Amniotic epithelial cell (primary cell): ENCODE measurements at regions not wholly inside any gene's neighbourhood (a gene's known extent, or its start where the extent isn't known, plus 50 kb on each side); places are given as distances from the start of the nearest gene placed in this dataset.
A peak's percentile ranks its signal among the peaks of the same experiment; 100 is the strongest.
"Not testable (repeated sequence)": the region's sequence is repeated elsewhere in the genome, so short reads cannot be mapped to it uniquely, and the experiment has no call there.

Experiments used
- DNase-seq: peaks from one replicate; pipeline ENCODE4 v3.0.0-alpha.2; 2010; ENCODE audit warnings: low read depth

DNA sequence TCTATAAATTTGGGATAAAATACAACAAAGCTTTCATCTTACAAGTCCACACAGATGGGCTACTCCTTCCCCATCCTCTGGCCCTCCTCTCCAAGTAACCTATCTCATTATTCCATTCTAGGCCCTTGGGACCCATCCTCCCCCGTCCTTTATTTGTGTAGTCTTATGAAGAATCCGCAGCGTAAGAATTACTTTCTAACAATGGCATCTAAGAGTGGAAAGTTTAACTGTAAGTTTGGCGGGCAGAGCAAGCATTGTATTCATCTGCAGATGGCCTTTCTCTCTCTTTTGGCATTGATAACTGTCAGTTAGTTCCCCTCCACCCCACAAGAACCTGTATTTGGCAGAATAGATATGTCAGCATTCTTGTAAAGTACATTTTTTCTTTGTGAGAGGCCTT is 91.9 kb upstream of the TSPAN2 start:
- DNase-seq: no peak

DNA sequence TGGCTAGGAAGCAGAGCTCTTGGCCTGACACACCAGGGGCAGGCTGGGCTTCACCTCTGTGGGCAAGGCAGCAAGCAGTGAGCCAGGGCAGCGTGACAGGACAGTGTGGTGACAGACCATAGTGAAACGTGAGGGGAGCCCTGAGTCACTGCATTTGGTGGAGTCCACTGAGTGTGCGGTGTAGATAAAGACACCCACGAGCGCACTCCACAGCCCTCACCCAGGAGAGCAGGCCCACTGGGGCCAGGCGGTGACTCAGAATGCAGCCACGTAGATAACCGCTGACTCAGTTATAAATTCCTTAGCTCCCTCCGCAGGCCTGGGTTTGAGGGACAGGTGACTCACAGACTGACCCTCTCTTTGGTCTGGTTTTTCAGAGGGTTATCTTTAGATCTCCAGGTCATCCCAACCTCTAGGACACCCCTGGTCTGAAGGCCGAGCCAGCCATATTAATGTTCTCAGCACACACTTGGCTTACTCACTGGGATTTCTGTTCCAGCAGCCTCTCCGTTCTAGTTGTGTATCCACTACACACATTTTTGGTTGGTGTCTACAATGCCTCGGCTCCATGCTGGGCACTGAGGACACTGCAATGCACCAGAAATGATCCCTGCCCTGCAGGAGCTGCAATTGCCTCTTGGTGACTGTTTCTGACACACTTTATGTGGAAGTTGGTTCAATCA is 90.2 kb upstream of the TSPAN2 start:
- DNase-seq: peak; percentile 99

DNA sequence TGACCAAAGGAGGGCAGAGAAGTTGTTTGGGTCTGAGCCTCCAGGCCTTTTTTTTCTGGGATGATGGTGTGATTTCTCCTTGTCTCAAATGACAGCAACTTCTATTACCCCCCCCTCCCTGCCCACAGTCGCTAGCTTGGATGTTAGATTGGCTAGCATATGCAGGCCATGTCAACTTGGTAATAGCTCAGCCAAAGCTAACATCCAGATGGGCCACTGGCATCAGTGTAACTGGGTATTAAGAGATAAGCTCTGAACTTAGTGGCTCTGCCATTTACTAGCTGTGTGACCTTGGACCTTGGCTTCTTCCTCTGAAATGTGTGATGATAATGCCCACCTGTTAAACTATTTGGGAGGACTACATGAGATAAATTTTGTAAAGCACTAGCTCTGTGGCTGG is 86.9 kb upstream of the TSPAN2 start:
- no peak for DNase-seq

DNA sequence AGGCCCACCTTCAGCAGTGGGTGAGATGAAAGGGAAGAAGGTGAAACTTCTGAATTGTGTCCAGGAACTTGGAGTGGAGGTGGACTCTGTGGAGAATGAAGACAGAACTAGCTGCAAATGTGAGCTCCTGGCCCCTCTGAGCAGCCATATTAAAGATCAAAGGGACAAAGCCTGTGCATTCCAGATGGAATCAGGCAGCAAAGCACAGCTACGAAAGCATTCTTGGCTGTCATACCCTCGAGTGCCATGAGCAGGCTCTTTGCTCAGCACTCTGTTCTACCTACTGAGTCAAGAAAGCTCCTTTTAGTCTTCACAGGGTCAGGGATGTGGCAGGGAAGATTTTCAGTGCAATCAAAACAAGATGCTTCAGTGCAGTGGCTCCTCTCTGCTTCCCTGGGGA is 86.3 kb upstream of the TSPAN2 start:
- DNase-seq: no peak

DNA sequence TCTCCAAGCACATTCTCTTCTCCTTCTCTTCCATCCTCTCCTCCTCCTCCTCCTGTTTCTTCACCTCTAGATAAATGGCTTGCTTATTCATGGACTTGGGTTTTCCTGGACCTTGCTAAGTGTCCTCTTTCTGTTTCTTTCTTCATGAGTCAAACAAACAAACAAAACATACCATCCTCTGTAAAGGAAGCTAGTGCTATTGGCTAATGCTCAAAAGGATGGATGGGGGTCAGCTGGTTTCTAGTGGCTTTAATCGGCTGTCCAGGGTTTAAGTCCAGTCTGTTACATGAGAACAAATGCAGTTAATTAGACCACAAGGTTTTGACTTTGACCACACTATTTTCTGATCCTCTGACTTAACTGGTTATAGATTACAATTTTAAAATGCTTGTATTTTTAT is 83.8 kb upstream of the TSPAN2 start:
- DNase-seq: peak; percentile 48

DNA sequence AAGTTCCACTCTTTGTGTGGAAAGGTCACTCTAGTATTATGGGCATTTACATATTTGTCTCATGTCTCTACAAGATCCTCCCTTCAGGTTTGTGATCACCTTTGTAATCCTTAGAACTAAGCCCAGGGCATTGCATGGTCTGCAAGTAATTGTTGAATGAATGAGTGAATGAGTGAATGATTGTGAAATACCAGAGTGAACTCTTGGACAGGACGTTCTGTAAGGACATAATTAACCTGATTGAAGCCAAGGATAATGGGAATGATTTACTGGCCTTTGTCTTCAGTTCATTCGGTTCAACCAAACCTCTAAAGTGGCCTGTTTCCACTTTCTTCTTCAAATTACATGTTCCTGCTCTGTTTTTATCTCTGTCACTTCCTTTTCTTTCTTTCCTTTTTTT is 83.0 kb upstream of the TSPAN2 start:
- DNase-seq: no peak

DNA sequence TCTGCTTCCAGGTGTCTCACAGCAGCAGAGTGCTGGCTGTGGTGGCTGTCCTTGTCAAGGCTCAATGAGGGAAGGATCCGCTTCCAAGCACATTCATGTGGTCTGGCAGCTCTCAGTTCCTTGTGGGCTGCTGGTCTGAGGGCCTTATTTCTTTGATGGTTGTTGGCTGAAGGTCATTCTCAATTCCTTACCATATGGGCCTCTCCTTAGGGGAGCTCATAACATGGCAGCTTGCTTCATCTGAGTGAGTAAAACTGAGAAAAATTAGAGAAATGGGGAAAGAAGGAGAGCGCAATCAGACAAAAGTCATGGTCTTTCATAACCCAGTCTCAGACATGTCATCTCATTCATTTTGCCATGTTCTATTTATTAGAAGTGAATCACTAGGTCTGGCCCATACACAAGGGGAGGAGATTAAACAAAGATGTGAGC is 81.7 kb upstream of the TSPAN2 start:
- DNase-seq: peak; percentile 70

DNA sequence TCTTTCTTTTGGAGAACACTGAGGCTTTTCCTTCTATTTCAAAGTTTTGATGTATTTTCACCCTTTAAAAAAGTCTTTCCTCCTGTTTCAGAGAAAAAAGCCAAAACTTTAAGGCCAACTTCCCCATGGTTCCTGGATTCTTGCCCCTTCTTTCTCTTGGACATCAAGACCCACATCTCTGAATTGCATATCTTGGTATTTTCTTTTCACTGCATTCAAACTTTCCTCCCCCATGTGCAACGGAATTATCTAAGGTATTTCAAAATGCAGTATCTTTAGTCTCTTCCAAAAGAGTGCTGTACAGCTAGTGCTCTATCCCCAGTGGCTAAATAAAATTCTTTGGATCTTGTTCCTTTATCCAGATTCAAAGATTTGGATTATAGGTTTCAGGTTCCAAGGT is 81.1 kb upstream of the TSPAN2 start:
- DNase-seq: peak; percentile 41

DNA sequence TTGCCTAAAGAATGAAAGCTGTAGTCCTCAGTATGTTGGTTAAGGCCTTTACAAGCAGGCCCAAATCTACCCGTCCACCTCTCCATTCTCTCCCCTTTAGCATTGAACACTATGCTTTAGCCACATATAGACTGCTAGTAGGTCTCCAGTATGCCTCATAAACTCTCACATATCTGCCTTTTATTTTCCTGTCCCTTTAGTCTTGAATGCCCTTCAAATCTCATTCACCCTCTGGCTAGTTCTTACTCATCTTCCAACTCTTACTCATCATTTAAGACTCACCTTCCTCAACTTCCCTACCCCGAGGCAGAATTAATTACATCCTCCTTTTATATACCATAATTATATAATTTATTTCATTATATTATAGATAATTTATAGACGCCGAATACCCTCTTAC is 78.7 kb upstream of the TSPAN2 start:
- DNase-seq: no peak

DNA sequence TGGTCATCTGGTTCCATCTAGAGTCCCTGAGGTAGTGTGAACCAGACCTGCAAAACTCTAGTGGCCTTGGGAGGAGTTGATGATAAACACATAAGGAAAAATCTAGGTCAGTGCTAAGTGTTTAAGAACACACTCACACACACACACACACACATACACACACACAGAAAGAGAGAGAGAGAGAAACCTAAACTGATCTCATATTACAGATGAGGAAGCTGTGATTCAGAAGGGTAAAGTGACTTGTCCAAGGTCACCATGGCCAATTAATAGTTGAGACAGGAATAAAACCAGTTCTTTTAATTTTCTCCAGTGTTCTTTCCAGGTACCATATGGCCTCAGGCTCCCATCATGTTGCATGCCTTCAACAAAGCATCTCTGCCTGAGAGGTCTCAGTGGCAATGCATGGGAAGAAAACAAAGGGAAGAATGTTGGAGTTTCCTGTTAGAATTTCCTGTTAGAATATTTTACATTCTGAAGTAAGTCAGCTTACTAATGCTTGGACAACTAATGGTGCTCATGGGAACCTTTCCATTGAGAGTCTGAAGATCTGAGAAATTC is 77.3 kb upstream of the TSPAN2 start:
- peak; percentile 26 for DNase-seq

DNA sequence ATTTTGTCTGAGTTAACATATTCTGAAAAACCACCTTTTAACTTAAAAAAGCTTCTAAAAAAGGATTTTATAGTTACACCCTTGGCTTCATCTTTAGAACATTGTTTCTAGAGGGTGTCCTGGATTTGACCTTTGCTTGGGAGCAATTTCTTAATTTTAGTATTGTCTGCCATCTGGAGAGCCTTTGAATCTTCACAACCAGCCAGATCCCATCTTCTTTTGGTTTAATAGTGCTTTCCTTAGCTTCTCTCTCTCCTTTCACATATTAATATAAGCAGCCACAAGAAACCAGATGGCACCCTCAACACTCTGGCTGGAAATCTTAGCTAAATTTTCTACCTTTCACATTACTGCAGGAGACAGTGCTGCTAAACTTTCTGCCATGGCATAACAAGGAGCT is 76.5 kb upstream of the TSPAN2 start:
- no peak for DNase-seq

DNA sequence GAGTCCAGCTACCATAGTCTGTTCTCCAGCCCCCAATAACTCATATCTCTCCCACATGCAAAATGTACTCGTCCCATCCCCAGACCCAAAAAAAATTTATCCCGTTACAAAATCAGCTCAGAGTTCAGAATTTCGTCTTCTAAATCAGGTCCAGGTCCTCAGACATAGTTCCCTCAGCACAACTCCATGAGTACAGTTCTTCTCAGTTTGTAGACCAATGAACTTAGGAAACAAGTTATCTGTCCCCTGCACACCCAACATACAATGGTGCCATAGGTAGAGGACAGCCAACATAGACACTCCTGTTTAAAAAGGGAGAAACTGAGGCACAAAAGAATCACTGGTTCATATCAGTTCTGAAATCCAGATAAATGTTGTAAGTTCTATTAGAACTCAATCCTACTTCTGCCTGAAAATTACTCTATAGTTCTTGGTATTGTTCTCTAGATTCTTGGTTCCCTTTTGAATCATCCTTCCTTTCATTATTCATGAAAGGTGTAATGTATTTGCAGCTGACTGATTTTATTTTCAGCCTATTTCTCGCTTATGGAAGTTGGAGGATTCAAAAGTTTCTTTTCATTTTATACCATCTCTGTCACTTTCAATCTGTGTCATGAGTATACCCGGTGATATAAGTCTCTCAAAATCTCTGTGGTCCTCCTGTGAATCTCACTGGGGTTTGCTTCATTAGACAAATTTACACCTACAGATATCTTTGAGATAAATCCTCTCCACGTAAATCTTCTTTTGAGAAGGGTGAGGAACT is 75.8 kb upstream of the TSPAN2 start:
- DNase-seq: no peak

DNA sequence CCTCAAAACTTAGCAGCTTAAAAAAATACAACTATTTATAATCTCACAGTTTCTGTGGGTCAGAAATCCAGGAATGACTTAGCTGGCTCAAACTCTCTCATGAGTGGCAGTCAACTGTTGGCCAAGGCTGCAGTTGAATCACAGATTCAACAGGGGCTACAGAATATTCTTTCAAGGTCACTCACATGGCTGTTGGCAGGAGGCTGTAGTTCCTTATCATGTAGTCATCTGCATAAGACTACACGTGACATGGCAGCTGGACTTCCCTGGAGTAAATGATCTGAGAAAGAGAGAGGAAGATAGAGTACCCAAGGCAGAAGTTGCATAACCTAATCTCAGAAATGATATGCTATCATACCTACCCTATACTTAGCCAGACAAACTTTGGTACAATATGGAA is 75.2 kb upstream of the TSPAN2 start:
- DNase-seq: peak; percentile 71

DNA sequence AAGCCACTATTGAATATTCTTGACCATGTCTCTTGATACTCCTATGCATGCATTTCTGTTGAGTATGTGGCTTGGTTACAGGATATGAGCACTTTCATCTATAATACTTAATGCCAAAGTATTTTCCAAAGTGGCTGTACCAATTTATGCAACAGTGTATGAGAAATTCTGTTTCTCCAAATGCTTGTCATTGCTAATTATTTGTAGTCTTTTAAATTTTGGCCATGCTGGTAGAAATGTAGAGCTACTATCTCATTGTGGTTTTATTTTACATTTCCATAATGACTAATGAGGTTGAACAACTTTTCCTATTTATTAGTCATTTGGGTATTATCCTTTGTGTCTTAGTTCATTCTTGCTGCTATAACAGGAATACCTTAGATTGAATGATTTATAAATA is 71.4 kb upstream of the TSPAN2 start:
- DNase-seq: peak; percentile 13

DNA sequence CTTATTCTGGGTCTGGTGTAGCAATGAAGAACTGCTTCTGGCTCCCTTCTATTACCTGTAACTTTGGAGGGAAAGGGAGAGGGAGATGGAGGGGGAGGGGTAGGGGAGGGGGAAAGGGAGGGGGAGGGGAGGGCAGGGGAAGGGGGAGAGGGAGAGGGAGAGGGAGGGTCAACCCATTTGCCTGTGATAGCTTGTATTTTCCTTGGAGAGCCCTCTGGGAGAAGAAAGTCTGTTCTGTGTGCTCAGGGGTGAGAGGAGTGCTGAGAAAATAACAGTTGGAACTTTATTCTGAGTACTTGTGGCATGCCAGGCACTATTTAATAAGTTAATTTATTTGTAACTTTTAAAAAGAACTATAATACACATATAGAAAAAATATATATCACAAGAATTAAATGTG is 70.7 kb upstream of the TSPAN2 start:
- no peak for DNase-seq

DNA sequence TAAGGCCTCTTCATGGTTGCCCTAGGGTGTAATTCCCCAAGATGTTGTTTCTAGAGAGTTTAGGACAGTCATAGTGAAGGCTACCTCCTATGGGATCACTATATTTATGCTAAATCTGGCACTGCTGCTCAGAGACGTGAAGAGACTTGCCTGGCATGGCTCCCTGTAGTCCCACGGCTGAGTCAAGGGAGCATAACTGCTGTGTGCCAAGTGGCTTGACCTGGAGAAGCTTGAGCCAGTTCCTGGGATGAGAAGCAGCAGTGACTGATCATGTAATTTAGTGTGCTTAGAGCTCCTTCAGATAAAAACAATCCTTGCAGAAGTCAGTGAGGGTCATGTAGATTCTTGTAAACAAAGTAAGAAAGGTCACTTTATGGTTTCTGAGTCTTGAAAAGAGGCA is 68.9 kb upstream of the TSPAN2 start:
- peak; percentile 50 for DNase-seq

DNA sequence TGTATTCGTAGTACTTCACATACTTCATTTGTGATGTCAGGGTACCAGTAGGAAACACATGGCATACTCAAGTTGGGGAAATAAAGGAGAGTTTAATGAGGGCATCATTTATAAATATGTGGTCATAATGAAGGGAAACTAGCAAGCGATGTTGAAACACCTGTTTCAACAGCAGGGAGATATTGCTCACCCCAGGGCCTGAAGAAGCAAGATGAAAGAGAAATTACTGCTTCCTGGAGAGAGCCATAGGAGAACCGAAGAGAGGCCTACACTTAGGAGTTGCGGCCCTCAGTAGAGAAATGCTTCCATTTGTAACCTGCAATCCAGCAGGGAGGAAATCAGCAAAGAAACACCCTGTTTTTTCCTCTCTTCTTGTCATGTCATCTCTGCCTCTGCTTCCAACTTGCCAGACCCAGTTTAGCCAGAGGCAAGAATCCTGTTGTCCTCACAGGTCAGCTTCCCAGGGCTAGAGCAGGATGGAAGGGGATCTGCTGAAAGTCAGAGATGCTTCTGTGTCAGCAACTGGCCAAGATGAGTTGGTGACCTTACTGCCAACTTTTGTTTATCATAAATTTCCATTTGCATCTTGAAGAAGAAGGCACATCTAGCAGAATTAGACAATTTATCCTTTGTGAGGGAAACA is 67.6 kb upstream of the TSPAN2 start:
- peak; percentile 29 for DNase-seq

DNA sequence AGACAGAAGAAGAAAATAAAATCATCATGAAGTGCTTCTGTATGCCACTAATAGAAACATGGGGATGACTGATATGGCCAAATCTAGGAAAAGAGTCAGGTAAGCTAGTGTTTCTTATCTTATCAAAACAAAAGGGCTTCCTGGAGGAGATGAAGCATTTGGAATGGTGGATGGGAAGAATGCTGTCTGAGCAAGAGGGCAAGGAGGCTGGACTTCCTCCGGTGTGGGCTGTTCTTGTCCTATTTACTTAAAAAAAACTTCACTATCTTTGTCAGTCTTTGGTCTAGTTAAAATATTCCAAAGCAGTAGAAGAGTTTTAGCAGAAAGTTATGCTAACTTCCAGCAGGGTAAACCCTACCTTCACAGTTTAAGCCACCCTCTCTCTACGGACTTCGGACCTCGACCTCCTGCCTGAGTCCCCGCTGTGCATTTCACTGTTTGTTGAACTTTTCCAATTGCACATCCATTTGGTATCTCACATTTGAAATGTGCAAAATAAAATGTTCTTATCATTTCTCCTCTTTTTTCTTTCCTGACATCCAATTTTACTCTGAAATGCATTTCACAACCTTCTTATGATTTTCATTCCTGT is 64.8 kb upstream of the TSPAN2 start:
- DNase-seq: no peak

DNA sequence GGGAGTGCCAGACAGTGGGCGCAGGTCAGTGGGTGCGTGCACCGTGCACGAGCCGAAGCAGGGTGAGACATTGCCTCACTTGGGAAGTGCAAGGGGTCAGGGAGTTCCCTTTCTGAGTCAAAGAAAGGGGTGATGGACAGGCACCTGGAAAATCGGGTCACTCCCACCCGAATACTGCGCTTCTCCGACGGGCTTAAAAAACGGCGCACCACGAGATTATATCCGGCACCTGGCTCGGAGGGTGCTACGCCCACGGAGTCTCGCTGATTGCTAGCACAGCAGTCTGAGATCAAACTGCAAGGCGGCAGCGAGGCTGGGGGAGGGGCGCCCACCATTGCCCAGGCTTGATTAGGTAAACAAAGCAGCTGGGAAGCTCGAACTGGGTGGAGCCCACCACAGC is 58.6 kb upstream of the TSPAN2 start:
- DNase-seq: not testable (repeated sequence)

DNA sequence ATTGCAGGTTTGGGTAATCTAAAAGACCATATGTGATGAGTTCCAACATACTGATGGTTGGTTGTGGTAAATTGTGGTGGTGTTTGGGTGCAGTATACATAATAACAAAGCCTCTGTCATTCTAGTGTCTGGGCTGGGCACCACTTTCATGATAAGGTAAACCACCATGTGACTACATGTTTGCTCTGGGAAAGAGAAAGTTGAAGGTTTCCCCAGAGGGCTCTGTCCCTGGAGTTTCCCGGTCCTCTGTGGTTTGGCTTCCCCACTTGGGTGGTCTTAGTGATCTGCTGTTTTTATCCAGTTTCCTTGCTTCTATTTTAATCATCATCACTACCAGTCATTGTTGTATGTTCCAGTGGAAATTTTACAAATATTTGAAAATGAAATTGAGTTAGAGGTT is 55.9 kb upstream of the TSPAN2 start:
- DNase-seq: no peak

DNA sequence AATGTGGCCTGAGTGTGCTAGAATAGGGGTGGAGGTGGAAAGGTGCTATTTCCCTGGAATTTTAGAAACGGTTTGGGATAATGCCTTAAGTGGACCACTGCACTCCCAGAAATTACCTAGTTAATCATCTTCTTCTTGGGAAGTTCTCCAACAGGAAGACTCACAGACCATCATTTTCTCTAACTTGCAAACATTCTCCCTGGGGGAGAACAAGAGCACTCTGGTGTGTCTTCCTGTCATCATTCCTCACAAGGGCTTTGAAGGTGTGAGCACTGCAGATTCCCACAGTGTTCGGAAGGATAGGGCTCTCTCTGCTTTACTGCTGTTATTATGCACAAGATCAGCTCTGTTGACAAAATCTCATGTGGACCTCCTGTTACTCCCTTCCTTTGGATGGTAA is 54.9 kb upstream of the TSPAN2 start:
- DNase-seq: no peak

DNA sequence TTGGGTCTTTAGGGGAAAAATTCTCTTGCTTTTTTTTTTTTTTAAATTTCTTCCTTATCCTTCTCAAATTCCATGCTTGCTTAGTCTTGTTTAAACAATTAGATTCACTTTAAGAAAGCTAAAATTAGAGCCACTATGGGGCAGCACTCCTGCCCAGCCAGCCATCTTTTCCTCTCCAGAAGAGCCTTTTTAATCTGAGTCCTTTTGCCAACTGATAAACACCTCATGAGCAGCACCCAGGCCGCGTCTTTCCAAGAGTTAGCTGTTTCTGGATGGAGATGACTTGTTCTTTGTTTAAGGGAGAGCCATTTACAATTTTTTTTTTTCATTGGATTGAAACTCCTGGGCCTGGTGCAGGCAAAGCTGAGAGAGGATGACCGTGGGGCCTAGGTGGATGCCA is 53.3 kb upstream of the TSPAN2 start:
- peak; percentile 21 for DNase-seq

DNA sequence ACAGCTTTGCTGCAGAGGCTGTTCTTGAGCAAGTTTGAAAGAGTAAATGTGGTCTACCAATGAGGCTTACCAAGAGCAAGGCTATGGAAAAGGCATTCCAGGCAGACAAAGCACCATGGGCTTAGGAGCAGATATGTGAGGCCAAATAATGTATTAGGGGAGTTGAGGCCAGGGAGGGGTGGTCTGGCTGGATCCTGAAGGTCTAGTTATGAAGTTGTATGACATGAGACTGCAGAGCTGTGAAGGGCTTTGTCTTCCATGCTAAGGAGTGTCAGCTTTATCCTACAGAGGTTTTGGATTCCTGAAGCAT is 51.8 kb upstream of the TSPAN2 start:
- DNase-seq: no peak
